Cardiac septum (tissue), 1 donor: ENCODE measurements at regions not wholly inside any gene's neighbourhood (a gene's known extent, or its start where the extent isn't known, plus 50 kb on each side); places are given as distances from the start of the nearest gene placed in this dataset.

ENCODE experiments used
- DNase-seq: peaks from one replicate; pipeline ENCODE4 v3.0.0-alpha.2; 2020; ENCODE audit warnings: low spot score
- intact Hi-C: fragments of 100-400 bp; cut with DNase I; formaldehyde crosslinking; loops from one replicate; pipeline ENCODE4 v1.14.0; 2022
- donor health status: DM: no; HTN: no; CAD: no.

DNA sequence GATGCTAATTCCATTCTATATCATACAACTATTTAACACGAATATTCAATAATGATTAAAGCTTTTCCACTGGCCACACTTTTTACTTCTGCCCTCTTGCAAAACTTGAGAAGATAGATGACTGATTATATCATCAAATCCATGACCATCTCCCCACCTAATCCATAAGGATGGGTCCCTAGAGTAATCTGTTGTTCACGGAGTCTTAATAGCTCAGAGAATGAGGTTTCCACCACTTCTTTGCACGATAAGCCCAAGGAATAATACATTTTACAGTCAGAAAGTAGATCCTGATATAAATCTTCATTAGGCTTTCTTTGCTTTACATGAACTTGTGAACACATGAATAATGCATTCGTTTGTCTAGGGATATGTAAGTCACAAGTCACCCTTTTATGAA lies 527.2 kb downstream of the GALC start:
- intact Hi-C loops = no loop called here
- DNase-seq = no peak

DNA sequence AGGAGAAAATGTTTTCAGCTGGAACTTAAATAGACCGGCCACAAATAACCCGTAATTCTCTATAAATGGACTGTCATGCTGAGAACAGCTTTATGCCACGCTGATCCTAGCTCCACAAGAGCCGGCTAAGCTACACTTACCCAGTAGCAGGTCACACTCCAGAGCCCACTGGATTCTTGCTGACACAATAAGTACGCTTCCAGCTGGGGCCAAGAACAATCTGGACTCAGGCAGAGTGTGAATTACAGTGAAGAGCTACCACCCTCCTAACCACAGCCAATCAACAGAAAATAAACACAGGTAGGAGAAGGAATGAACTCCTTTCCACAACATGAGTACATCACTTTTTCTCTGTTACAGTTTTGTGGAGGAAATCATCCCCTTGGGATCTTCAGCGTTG lies 531.3 kb downstream of the GALC start:
- intact Hi-C loops = no loop called here
- no peak for DNase-seq

DNA sequence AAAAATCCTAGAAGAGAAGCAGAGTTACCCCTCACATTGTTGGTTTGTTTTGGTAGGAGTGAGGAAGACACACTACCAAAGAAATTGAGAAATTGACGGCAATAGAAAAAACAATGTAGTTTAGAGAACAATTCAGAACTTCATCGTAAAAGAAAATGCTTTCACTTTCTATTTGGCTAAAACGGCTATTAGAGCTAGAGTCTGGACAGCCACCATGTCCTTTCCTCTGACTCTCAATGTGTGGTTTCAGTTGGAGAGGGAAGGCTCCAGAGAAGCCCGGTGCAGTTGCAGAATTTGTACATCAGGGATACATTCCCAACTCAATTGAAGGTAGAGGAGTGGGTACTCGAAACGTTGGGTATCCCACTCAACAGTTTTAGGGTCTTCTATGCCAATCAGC lies 535.3 kb downstream of the GALC start:
- no peak for DNase-seq
- intact Hi-C loops = no loop called here

DNA sequence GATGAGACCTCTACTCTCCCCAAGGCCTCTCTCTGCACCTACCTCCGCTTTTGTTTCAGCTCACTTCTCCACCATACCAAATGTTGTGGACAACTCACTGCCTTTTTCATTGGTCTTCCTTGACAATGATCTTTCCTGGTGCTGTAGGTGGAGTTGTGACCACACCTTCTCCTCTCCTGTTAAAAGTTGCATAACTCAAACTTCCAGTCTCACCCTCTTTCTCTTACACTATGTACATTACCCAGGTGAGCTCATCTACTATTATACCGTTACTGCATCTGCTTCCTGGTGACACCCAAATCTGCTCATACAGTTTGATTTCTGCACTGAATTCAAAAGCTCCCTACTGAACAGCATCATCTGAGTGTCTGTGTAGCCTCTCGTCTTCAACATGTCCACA lies 542.8 kb downstream of the GALC start:
- DNase-seq = no peak
- intact Hi-C loops = no loop called here

DNA sequence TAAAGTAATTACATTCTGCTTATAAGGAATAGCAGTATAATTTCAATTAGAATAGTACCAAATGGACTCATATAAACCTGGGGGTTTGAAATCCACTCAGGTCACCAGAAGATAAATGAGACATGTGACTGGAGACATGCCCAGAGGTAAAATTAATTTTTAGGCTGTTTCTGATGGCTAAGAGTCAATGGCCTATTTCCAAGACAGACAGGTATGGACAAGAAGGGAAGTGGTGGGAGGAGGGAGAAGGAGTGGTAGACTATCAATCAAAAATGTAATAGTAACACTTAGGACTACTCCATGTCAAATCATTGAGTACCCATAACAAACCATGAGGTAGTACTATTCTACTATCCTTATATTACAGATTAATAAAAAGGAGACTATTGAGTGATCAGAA lies 544.0 kb downstream of the GALC start:
- intact Hi-C loops = no loop called here
- DNase-seq = no peak

DNA sequence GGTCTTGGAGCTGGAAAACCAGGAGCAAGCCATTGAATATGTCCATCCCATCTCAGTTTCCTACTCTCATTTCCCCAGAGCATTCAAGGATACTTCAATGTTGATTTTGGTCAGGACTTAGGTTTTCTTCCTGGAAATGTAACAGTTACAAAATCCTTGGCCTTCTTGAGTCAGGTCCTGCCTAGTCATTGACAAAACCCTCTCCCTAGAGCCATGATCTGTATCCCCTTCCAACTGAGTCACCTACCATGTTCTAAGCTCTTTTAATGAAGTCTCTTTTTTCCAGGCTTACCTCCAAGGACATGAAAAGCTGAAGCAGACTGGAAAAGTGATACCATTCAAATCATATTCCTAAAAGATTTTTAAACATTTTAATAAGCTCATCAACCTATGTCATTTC lies 549.2 kb downstream of the GALC start:
- intact Hi-C loops = no loop called here
- no peak for DNase-seq

DNA sequence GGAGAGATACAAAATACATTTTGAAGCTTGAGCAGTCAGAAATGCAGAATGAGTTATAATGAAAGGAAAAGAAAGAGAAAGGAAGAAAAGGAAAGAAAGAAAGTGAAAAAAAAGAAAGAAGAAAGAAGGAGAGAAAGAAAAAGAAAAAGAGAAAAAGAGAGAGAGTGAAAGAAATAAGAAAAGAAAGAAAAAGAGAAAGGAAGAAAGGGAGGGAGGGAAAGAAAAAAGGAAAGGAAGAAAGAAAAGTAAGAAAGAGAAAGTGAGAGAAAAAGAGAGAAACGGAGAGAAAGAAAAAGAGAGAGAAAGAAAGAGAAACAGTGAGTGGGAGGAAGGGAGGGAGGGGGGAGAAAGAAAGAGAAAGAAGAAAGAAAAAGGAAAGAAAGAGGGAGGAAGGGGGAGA lies 549.9 kb downstream of the GALC start:
- intact Hi-C loops = no loop called here
- DNase-seq = no peak

DNA sequence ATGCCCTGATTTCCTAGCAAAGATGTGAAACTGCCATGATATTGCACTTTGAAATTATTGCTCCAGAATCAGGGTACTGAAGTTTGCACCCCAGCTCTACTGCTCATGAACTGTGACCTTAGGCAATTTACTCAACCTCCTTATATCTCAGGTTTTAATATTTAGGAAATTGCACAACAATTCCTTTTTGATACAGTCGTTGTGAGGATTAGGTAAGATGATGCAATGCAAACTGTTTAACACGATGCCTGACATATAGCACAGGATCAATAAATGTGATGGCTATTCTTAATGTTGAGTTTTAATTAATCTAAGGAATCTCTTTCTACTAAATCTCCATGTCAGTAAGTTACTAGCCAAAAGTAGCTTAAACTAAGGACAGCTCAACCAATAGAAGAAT lies 555.8 kb downstream of the GALC start:
- intact Hi-C loops = no loop called here
- no peak for DNase-seq

DNA sequence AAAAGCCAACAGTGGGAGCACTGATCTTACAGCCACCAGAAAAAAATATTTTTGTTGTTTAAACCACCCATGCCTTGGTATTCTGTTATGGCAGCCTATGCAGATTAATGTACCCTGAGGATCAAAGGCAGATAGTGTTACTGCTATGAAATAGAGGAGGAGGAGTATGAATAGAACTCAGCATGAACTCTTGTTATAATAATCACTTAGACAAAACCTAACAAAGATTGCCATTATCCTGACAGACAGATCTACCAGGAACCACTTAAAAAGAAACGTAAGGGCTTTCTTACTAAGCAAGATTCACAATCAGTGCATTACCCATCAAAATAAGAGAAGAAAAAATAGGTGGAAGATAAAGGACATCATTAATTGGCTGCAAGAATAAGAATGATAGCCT lies 558.3 kb downstream of the GALC start:
- intact Hi-C loops = no loop called here
- no peak for DNase-seq

DNA sequence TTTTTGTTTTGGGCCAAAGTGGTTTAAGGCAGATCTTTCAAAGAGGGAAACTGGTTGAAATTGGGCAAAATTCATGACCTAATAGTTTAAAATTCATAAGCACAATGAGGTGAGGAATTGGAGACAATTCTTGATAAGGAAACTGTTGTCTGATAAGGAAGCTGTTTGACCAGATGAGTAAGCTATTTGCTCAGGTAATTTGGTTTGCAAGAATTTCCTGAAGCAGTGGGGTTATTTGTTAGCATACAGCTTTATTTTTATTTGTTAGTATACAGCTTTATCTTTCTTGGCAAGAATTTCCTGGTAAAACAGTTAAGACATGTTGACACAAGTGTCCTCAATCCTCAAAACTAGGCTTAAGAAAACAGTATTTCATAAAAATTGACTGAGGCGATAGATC lies 559.0 kb downstream of the GALC start:
- intact Hi-C loops = no loop called here
- DNase-seq = no peak

DNA sequence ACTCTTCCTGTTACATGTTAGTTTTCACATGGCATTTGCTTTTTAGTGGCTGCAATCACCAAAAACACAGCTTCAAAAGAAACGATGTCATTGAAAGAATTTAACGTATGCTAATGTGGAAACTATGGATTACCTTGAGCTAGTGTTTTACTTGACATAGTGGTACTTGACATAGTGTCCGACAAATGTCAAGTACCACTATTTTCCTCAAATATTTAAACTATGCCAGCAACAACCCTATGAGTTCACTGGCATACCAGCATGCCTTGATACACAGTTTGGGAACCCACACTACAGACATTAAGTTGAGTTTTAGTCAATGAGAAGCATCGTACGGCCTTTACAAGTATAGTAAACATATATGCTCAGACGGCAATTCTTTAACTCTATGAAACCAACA lies 560.3 kb downstream of the GALC start:
- no peak for DNase-seq
- intact Hi-C loops = no loop called here

DNA sequence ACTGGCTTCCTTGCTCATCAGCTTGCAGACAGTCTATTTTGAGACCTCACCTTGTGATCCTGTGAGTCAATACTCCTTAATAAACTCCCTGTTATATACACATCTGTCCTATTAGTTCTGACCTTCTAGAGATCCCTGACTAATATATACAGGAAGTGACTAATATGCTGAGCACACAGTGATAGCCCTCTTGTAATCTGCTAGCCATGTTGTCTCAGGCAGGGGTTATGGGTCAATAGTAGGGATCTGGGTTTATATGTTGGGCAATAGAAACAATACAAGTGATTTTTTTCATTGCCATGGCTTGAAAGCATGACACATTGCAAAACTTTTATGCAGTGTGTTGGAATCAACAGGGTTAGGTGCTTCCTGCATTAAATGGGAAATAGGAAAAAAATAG lies 562.2 kb downstream of the GALC start:
- intact Hi-C loops = no loop called here
- DNase-seq = no peak

DNA sequence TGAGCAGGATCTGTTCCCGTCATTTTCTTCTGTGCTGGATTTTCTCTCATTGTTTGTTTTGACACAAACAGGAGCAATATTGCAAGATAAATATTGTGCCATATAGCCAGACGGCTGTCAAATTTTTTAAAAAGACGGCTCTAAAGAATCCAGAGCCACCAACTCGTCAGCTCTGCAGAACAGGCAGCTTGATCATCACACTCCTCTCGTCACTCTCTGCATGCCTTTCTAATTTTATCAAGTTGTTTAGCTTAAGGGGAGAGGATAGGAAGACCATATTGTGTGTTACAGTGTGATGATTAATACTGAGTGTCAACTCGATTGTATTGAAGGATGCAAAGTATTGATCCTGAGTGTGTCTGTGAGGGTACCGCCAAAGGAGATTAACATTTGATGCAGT lies 562.8 kb downstream of the GALC start:
- no peak for DNase-seq
- intact Hi-C loops = no loop called here

DNA sequence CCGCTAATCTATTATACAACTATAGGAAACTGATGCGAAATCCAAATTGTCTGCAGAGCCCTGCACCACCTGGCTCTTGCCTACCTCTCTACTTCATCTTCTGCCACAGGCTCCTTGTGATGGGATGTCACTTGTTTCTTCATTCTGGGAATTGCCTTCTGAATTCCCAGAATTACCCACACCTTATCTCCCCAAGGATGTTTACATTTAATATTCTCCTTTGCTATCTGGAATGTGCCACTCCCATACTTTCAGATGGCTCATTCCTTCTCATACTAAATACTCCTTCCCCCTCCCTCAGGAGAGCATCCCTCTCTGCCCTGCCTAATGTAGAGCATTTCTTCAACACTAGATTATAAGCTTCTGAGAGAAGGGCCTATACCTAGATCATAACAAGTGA lies 573.1 kb downstream of the GALC start:
- no peak for DNase-seq
- intact Hi-C loops = no loop called here

DNA sequence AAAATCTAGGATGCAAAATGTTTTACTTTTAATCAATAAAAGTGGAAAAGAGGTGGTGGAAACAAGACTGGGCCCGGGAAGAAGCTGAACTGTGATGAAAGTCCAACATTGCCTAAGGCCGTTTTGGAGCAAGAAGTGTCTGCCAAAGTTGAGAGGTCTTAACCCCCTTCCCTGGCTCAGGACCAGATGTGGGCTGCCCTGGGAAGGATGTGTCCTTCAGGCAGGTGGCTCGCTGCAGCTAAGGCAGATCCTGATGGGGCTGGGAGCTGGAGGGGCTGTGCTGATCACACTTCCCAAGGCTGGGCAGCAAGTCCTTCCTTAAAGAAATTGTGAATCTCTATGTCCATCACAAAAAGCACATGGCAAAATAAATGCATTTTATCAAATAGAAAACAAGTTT lies 581.6 kb downstream of the GALC start:
- intact Hi-C loops = no loop called here
- no peak for DNase-seq

DNA sequence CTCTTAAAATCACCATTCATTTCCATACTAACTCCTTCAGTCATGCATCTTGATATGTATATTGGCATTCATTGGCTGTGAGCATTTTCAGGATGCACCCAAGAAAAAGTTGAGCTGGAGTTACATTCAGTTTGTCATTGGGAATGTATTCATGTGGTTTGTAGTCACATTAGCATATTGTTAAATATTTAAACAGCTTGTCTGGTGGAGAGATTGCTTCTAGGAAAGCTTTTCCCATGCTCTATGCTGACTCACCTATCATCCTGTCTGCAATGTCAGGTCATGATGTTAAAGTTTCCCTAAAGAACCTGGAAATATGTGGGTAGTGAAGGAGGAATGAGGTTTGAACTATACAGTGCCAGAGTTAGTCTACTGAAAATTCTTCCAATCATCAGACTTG lies 583.6 kb downstream of the GALC start:
- DNase-seq = no peak
- intact Hi-C loops = no loop called here

DNA sequence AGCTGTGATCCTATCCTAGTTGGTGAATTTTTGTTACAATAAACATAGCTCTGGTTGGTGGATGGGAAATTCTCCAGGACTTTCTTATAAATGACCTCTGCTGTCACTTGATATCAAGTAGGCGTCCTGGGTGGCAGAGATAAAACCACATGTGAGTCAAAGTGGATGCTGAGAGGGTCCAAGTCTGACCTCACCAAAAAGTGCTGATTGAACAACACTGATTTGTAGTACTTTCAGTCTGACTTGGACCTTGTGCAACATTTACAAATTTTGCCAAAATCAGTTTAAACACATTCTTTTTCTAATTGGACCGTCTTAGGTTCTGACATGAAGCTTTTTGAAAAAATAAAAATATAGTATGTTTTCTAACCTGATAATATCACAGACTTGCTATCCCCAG lies 585.6 kb downstream of the GALC start:
- DNase-seq = no peak
- intact Hi-C loops = no loop called here

DNA sequence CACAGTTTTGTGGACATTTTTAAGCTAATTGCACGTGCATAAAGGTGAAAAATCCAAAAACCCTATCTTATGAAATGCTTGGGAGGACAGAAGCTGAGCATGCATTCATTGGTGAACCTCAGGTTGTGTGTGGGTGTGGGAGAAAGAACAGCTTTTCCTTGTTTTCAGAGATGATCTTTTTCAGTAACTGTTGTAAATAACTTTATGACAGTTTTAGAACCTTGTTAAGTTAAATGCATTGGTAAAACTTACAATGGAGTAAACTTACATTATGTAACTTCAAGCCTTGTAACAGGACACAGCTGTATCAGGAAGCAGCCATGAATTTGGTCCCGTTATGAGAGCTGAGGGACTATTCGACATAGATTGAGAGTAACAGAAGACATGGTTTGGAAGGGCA lies 587.4 kb downstream of the GALC start:
- DNase-seq = no peak
- intact Hi-C loops = no loop called here

DNA sequence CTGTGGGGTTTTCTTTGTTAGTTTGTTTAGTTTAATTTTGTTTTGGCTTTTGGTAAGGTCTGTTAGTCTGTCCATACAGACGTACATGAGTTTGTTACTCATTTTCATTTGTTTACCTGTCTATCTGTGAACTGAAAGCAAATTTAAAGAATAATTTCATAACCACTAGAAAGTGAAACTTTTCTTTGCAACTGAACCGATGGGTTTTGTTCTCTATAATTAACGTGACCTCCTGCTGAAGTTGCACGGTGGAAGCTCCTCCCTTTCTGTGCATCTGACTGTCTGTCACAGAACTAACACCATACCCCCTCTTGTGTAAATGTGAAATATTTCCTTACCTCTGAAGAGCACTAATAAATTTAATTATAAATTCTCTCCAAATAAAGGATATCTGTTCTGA lies 595.5 kb downstream of the GALC start:
- intact Hi-C loops = no loop called here
- no peak for DNase-seq

DNA sequence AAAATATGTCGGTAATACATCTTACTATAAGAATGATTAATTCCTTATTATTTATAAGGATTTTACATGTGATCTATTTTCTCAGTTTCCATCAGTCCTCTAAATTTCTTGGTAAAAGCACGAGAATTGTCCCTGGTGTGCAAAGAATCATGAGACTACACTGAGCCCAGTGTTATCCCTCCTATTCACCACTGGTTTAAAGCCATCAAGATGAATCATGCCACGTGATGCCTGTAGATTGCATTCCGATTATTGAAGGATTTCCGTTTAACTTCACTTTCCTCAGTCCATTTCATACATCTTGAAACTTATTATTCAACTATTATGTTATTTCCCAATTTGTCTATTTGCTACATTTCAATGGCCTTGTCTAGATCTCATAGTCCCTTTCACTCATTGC lies 601.9 kb downstream of the GALC start:
- DNase-seq = no peak
- intact Hi-C loops = no loop called here

DNA sequence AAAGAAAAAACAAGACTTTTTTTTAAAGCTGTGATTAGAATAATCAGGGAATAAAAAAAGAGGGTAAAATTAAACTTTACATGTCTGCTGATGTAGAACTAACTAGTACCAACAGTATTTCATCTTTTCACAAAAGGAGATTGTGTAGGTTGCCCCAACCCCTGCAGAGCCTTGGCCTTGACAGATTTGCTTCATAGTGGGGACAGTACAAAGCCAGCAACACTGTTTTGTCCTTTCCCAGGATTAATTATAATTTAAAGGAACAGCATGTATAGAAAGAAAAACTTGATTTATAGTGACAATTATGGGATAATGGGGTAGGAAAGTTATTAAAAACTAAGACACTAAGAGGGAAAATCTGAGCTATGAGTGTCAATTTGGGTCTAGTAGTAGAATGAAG lies 604.0 kb downstream of the GALC start:
- DNase-seq = no peak
- intact Hi-C loops = no loop called here

DNA sequence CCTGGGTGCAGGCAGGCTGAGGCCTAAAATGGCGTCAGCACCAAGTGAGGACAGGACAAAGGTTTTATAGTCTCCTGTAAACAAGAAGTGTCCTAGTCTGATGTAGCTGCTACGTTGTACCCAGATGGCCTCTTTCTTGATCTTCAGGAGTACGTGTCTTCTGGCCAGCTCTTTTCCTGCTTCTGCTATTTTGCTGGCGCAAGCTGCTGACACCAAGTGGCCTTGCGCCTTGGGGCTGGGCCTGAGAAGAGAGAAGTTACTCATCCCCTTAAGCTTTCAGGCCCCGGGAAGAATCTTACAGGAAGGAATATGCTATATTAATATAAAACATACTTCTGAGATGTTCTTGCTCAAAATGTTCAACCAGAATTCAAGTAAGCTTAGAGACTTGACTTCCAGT lies 605.2 kb downstream of the GALC start:
- no peak for DNase-seq
- intact Hi-C loops = no loop called here

DNA sequence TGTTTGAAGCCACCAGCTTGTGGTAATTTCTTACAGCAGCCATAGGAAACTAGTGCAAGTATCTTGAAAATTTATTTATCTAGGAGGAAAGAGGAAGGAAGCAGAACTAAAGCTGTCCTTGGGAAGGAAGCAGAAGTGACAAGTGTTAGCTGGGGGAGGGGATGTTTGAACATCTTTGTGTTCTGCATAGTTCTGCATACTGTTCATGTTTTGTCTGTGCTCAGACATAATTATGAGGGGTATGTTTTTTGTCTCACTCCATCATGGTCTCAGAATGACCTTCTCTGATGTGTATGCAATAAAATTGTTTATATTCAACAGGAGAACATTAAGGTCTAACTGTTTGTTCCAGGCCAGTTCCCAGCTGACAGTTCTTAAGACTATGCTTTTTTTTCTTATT lies 606.5 kb downstream of the GALC start:
- DNase-seq = no peak

More for the DNA sequence above, 606.5 kb downstream of the GALC start:
- intact Hi-C loops = no loop called here
